ENCODE measurements at regions not wholly inside any gene's neighbourhood (a gene's known extent, or its start where the extent isn't known, plus 50 kb on each side); places are given as distances from the start of the nearest gene placed in this dataset.

DNA sequence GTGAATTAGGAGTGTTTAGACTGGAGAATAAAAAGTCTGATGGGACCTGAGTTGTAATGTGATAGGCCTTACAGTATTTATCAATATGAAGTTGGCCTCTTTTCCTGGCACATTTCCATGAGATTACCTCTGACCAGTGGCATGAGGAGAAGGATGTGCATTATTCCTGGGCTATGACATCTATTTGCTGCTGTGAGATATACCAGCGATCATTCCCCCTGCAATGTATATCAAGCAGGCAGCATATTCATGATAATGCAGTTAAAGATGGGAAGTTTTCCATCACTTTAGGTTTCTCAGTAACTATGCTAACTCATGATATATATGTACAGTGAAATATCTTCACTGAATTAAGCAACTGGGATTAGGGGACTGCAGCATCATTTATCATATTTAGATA is 142.8 kb upstream of the MBL2 start:
- no peaks in the 10 kb centered on the region for H3K4me1 ChIP-seq
- WGBS, 2 donors, result 63 to 94% methylated on average over 1 of the region's 1 CpG
- no peaks in the 10 kb centered on the region for H3K36me3 ChIP-seq
- H3K27ac ChIP-seq, result no peak overlapping the region
- intact Hi-C loops (cut with DNase I), result no loop called here
- no peak overlapping the region for H3K4me3 ChIP-seq
- no peaks in the 10 kb centered on the region for H3K9me3 ChIP-seq
- TF ChIP-seq POLR2A (IDR thresholded peaks at IDR 0.05), result no peak
- TF ChIP-seq, protein P1, sequence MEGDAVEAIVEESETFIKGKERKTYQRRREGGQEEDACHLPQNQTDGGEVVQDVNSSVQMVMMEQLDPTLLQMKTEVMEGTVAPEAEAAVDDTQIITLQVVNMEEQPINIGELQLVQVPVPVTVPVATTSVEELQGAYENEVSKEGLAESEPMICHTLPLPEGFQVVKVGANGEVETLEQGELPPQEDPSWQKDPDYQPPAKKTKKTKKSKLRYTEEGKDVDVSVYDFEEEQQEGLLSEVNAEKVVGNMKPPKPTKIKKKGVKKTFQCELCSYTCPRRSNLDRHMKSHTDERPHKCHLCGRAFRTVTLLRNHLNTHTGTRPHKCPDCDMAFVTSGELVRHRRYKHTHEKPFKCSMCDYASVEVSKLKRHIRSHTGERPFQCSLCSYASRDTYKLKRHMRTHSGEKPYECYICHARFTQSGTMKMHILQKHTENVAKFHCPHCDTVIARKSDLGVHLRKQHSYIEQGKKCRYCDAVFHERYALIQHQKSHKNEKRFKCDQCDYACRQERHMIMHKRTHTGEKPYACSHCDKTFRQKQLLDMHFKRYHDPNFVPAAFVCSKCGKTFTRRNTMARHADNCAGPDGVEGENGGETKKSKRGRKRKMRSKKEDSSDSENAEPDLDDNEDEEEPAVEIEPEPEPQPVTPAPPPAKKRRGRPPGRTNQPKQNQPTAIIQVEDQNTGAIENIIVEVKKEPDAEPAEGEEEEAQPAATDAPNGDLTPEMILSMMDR (IDR thresholded peaks at IDR 0.05), result no peak
- no peaks in the 10 kb centered on the region for H3K27me3 ChIP-seq
- no peak for DNase-seq

DNA sequence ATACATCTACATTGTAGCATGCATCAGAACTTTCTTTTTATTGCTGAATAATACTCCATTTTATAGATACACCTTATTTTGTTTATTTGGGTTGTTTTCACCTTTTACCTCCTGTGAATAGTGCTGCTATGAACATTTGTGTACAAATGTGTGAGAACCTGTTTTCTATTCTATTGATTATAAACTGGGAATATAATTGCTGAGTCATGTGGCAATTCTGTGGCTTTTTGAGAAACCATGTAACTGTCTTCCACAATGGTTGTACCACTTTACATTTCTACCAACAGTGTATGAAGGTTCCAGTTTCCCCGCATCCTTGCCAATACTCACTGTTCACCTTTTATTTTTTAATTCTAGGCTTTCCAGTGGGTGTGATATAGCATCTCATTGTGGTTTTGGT is 138.6 kb upstream of the MBL2 start:
- no peak for DNase-seq
- Histone ChIP-seq H3K9me3 (no peaks in the 10 kb centered on the region), H3K36me3 (no peaks in the 10 kb centered on the region), H3K4me1 (no peaks in the 10 kb centered on the region), H3K4me3 (no peak overlapping the region), H3K27ac (no peak overlapping the region), H3K27me3 (no peaks in the 10 kb centered on the region)
- 91 to 94% methylated on average over 1 of the region's 1 CpG for WGBS, 2 donors
- TF ChIP-seq, protein P1 (IDR thresholded peaks at IDR 0.05), result no peak
- TF ChIP-seq POLR2A (IDR thresholded peaks at IDR 0.05), result no peak
- intact Hi-C loops (cut with DNase I), result no loop called here

DNA sequence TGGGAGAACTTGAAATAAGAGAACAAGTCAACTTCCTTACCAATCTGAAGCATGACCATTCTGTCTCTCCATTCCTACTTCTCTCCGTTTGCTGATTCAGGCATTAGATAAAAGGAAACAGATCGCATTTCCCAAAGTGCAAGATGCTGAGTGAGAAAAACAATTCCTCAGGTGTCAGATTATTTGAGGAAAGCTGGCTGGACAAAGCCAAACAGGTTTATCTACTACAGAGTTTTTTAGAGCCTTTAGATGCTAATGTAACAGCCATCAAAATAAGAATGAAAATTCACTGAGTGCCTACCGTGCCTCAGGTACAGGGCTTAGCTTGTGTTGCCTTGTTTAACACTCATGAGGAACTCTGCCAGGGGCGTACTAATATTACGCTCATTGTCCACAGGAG is 135.9 kb upstream of the MBL2 start:
- Histone ChIP-seq H3K27me3 (no peaks in the 10 kb centered on the region), H3K9me3 (no peaks in the 10 kb centered on the region), H3K36me3 (no peaks in the 10 kb centered on the region), H3K27ac (no peak overlapping the region), H3K4me3 (no peak overlapping the region), H3K4me1 (no peaks in the 10 kb centered on the region)
- WGBS, 2 donors, result 53 to 63% methylated on average over 5 of the region's 5 CpGs
- DNase-seq, result no peak
- no peak for TF ChIP-seq POLR2A (IDR thresholded peaks at IDR 0.05)
- TF ChIP-seq, protein P1 (IDR thresholded peaks at IDR 0.05), result no peak
- intact Hi-C loops (cut with DNase I), result no loop called here

DNA sequence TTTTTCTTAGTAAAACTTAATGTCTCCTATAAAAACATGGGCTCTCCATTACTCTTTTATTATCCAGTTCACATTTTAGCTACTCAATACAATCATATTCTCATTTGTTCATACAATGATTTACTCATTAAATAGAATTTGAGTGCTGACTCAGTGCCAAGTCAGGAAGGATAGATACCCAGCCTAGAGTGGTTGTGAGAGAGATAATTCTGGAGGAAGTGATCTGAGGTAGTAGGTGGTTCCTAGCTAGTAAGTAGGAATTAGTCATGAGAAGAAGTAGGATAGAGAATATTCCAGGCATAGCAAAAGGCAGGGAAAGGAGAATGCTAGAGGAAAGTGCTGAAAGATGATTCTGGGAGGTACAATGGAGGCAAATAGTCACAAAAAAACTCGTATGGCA is 133.5 kb upstream of the MBL2 start:
- Histone ChIP-seq H3K4me3 (no peak overlapping the region), H3K9me3 (no peaks in the 10 kb centered on the region), H3K27me3 (no peaks in the 10 kb centered on the region), H3K36me3 (no peaks in the 10 kb centered on the region), H3K4me1 (no peaks in the 10 kb centered on the region), H3K27ac (no peak overlapping the region)
- no peak for TF ChIP-seq POLR2A (IDR thresholded peaks at IDR 0.05)
- TF ChIP-seq, protein P1 (IDR thresholded peaks at IDR 0.05), result no peak
- WGBS, 2 donors, result 62 to 83% methylated on average over 1 of the region's 1 CpG
- intact Hi-C loops (cut with DNase I), result no loop called here
- DNase-seq, result no peak

DNA sequence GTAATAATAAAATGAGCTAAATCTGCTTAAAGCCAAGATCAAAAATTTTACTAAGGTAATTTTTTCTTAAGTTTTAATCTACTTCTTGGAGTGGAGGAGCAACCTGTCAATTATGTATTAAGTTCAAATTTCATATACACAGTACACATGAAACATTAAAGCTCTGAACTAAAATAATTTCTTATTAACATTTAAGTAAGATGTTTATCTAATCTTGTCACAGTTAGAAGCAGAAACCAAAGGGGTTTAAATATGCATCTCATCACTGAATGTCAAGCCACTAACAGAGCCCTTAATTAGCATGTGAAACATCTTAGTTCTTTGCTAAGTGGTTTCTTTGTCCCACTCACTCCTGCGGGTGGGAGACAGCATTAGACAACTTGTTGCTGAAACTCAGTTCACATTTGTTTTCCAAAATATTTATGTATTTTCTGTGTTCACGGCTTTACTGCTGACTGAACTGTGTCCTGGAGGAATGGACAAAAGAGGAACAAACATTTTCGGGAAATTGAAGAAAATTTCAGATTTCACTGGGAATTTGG is 130.9 kb upstream of the MBL2 start:
- H3K9me3 ChIP-seq, result no peaks in the 10 kb centered on the region
- no peaks in the 10 kb centered on the region for H3K27me3 ChIP-seq
- 57 to 62% methylated on average over 3 of the region's 3 CpGs for WGBS, 2 donors
- no peak overlapping the region for H3K4me3 ChIP-seq
- no peak overlapping the region for H3K27ac ChIP-seq
- intact Hi-C loops (cut with DNase I), result no loop called here
- DNase-seq, result no peak
- H3K36me3 ChIP-seq, result no peaks in the 10 kb centered on the region
- TF ChIP-seq POLR2A (IDR thresholded peaks at IDR 0.05), result no peak
- TF ChIP-seq, protein P1 (IDR thresholded peaks at IDR 0.05), result no peak
- no peaks in the 10 kb centered on the region for H3K4me1 ChIP-seq

Data from esophagus squamous epithelium (tissue), 5 donors.